Activated CD8-positive, alpha-beta memory T cell treated with anti-CD3 and anti-CD28 coated beads, Interleukin-2, amount 50 U/mL, for 1 hour (primary cell): ENCODE measurements at regions not wholly inside any gene's neighbourhood (a gene's known extent, or its start where the extent isn't known, plus 50 kb on each side); places are given as distances from the start of the nearest gene placed in this dataset.

ENCODE experiments used
- DNase-seq: peaks from one replicate; pipeline ENCODE4 v3.0.0-alpha.2; 2020; ENCODE audit errors: extremely low read depth

DNA sequence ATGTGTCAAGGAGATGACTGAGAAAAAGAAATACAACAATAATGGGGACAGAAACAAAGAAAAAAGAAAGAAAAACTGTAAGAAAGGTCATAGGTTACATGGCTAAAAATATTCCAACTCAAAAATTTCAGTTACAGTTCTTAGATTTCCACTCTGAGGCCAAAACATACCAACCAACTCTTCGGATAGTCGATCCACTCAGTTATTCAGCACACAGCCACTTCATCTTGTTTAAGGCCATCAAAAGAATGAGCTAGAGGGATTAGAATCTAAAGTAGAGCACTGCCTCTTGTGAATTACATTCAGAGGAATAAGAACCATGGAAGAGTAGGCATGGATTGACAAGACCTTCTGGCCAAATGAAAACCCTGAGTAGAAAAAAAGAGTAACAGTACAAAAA, 277.0 kb downstream of the MRPL39 start:
- DNase-seq = no peak

DNA sequence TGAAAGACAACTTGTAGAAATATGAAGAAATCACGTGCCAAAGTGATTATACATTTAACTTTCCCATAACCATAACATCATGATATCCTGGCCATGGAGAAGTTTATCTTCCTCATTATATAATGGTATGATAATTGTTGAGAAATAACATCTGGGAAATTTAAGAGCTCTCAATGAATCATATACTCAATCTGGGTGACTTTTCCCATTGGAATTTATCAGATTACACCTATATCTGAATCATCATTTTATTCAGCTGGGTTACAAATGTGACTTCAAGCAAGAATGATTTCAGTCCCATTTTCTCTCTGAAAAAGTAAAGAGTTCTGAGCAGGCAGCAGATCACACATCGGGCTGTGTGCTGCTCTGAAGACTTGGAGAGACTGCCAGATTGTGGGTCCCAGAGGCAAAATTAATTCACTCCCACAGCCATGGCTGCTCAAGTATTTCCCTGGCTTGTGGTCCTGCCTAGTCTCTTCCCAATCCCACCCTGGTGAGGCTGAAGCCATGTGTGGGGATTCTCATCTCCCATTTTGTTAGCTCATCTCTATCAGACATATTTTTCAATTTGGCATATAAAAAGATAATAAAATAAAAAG, 278.0 kb downstream of the MRPL39 start:
- no peak for DNase-seq

DNA sequence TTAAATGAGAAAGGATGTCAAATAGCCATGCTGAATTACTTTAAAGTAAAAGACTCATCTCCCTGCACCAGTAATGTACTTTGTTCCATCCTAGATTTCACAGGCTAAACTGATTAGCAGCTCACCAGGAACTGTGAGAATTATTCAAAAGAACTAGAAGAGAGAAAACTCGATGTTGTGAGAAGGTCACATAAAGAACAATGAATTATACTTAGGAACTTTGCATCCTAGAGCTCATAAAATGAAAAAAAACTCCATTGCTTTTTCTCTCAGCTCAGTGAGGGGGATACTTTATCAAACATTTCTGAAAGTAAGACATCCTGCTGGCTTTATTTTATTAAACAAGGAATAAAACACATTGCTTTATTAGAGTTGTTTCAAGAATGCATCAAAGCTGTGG, 278.5 kb downstream of the MRPL39 start:
- DNase-seq = no peak

DNA sequence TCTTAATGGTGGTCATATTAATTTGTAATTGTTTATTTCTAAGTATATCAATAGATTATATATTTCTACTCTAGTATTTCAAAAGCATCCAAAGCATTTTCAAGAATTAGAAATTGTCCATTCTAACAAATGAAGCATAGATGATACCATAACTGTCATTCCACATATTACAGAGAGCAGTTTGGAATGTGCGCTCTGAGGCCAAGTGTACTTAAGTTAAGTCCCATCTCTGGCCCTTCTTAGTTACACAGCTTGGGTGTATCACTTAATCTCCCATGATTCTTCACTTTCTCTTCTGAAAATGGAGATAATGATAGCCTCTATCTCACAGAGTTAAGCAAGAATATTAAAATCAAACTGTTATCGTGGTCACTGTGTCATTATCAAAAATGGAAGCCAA, 281.1 kb downstream of the MRPL39 start:
- no peak for DNase-seq

DNA sequence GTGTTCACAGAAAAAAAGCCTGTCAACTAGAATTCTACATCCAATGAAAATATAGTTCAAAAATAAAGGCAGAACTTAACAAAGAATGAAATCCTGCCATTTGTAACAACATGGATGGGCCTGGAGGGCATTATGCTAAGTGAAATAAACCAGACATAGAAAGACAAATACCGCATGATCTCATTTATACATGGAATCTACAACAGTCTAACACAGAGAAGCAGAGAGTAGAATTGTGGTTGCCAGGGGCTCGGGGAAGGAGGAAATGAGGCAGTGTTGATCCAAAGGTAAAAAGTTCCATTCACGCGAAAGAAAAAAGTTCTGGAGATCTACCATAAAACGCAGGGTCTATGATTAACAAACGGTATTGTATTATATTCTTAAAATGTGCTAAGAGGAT, 282.6 kb downstream of the MRPL39 start:
- no peak for DNase-seq

DNA sequence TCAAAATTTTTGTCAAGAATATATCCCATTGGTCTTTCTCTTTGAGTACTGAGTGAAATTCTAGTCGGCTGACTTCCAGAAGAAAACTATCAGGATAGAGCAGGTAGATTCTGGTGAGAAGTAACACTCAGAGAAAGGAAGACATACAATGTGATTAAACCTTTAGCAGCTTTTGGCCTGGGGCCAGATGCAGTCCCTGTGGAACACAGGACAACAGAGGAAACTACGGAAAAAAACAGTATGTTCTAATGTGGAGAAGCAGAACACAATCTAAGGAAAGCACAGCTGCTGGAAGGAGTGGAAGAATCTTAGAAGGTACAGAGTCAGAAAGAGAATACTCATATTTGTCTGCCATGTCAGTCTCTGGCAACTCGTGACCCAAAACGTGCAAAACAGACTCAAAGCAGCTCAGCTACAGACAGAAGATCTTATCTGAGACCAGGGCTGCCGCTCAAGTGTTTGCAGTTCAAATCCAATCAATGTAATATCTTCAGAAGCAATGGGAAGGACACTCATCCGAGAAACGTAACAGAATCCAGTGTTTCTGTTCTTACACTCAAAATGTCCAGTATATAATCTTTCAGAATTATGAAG, 283.8 kb downstream of the MRPL39 start:
- no peak for DNase-seq

DNA sequence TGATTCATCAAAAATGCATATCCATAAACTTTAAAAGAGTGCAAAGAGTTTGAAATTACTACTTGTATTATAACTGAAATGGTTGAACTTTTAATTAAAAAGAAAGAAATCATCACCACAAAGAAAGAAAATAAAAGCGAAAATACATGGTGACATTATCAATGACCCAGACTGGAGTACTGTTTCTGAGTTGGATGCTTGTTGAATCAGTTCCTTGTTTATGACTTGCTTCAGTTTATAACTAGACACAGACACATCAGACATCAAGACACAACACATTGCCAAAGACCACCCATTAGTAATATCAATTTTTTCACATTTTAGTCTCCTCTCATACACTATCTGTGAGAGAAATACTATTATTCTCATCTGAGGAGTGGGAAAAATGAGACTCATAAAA, 293.0 kb downstream of the MRPL39 start:
- no peak for DNase-seq

DNA sequence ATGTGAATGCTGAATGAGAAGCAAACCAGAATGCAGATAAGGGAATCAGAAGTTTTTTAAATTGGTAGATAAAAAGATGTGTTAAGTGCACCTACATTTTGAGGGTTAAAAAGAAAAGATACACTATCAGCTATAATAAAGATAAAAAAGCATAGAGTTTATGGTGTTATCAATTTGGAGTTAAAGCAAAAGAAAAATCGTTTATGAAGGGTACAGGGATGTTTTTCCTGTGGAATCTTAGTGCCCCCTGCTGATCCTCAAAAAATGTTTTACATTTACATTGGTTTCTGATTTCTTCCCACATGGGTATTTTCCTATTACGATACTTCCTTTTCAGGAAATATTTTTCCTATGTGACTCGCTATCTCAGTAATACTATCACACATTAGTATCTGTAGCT, 293.5 kb downstream of the MRPL39 start:
- no peak for DNase-seq

DNA sequence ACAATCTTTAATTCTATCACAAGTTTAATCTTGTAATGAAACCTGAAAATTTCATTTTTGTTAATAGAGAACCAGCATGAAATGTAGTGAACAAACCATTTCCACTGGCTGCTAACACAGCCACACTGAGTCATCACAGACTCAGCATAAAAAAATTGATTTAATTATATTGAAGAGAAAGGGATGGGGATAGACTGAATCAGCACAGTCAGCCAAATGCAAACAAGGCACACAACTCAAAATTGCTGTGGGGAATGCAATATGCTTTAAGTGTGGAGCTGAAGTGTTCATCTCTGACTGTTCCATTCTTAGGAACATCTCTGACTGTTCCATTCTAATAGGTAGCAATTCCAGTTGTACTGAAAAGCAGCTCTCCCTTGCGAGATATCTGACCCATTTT, 299.8 kb downstream of the MRPL39 start:
- no peak for DNase-seq

DNA sequence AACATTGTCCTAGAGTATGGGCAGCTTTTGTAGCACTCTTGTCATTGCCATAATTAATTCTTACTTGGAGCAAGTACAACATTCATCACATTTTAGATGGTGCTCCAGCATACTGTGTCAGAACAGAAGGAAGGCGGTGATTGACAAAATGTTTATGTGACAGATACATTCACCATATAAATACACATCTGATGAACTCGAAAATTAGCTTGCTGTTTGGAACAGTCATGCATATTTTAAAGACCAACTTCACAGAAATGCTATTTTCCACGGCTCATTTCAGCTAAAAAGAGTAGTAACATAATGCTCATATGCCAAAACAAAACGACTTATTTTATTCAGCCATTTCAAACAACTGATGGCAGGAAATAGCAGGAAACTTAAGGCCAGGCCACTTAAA, 302.7 kb downstream of the MRPL39 start:
- no peak for DNase-seq

DNA sequence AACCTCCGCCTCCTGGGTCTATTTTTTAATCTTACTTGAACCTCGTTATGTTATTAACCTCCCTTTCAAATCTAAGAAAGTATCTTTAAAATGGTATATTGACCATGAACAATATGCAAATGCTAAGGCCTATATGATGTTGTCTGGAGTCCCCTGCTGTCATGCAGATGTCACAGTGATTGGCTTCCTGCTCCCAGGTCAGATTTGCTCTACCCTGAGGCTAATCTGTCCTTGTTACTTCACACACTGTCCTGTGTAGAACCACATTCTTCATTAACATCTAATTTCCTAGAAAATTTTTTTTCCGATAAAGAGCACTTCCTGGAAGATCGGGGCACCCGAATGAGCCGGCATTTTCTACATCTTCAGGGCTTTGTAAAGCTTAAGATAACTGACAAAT, 306.6 kb downstream of the MRPL39 start:
- no peak for DNase-seq

DNA sequence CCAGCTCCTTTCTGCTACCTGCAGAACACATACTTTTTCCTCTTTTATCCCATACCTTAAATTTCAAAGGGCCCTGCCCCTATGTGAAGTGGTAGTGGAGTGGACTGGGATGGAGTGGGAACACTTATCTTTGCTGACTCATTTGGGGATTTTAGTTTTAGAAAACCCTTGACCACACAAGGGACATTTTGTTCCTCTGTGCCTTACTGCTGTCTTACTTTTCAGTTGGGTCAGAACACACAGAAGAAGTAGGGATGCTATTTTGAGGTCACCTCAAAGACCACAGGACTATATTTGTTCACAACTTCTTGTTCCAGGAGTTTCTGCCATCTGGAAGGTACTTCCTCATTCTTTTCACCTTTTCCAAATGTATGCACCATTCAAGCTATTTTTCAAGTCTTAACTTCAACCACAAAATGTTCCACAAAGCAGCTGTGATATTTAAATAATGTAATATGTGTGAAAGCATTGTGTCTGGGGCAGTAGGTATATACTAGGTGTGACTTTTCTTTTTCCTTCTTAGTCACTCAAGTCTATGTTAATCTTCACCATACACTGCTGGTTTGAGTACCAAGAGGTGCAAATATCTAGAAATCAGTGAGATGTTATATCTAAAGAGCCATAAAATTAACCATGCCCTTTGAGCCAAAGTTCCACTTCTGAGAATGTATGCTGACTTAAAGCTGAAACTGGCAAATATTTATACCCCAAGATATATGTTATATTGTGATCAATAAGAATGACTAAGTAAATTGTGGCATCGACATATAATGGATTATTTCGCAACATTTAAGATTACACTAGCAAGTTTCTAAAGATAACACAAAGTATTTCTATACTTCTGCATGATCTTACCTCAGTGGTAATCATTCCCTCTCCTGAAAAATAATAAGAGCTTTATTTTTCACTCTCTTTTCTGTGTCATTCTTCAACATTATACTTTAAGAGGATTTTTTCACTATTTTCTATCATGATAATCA, 308.5 kb downstream of the MRPL39 start:
- no peak for DNase-seq

DNA sequence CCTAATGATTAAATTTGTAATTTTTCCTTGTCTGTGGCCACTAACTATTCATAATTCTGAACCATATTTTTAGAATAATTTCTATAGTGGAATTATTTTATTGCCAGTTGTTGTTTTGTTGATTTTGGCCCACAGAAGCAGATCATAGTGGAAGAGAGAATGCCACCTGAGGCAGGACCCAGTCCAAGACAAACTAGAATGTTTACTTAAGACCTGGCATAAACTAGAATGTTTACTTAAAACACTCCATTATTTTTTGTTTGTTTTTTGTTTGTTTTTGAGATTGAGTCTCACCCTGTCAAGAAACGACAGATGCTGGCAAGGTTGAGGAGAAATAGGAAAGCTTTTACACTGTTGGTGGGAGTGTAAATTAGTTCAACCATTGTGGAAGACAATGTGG, 310.2 kb downstream of the MRPL39 start:
- DNase-seq = no peak

DNA sequence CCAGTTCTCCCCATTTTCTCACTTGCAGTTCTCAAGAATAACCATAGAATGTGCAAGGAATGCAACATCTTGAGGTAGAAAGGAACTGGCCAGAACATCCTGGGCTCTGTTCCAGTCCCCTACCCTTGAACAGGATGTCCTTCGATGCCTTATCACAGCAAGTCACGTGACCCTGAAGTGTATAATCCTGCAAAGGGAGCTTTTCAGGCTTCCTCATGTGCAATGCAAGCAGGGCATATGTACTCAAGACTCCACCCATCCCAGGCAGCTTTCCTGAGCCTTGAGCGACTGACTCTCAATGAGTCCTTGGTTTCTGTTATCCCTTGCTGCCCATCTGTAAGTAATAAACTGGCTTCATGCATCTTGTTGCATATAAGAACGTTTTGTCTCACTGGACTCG, 311.0 kb downstream of the MRPL39 start:
- DNase-seq = no peak

DNA sequence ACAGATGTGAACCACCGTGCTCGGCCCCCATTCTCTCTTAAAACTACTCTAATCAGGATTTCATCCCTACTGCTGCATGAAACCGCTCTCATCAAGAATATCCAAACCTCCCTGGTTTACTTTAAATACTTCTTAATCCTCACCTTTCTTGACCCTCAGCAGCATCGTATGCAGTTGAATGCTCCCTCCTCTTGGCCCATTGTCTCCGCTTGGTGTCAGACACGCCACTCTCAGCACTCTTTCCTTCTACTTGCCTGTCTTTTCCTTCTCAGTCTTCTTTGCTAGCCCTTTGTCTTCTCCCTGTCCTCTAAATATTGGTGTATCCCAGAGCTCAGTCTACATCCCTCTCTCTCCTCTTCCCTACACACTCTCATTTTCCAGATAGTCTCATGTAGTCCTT, 314.9 kb downstream of the MRPL39 start:
- DNase-seq = no peak

DNA sequence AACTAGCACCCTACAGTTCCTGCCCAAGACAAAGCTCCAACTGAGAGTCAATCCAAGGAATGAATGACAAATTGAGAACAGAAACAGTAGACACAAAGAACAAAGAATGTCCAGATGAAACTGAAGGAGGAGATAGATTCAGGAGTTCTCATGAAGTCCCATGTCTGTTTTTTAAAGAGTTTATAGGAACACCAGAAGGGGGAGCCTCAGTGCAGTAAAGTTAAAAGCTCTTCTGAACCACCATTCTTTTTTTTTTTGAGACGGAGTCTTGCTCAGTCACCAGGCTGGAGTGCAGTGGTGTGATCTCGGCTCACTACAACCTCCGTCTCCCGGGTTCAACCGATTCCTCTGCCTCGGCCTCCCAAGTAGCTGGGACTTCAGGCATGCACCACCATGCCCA, 323.6 kb downstream of the MRPL39 start:
- no peak for DNase-seq

DNA sequence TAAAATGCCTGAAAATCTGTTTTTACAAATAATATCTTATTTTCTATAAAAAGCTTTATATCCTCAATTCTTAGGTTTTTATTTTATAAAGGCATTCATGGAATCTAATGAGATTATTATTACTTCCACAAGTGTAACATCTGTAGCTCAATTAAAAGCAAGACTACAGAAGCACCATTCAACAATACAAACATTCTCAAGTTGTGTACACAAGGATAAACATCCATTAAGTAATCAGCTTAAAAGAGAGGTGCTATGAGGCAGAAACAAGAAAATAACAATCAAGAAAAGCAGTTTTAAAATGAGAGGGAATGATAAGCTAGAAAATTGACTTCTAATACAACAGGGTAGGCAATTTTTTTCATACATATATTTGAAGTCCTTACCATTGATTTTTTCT, 326.1 kb downstream of the MRPL39 start:
- no peak for DNase-seq

DNA sequence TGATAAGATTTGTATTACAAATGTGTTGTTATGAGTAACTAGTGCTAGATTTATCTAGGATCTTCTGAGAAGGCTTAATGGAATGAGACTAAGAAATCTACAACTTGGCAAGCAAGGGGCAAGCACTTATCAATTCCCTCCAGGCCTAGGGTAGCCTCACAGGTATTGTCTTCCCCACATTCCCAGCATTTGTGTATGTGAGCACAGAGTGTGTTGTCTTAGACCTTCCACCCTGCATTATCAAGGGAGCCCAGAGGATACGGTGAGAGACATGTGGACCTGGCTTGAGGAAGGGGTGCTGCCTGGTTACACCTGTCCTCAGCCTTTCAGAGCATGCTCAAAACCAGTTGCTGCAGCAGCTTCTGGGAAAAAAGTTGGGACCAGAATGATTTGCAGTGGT, 327.2 kb downstream of the MRPL39 start:
- no peak for DNase-seq

DNA sequence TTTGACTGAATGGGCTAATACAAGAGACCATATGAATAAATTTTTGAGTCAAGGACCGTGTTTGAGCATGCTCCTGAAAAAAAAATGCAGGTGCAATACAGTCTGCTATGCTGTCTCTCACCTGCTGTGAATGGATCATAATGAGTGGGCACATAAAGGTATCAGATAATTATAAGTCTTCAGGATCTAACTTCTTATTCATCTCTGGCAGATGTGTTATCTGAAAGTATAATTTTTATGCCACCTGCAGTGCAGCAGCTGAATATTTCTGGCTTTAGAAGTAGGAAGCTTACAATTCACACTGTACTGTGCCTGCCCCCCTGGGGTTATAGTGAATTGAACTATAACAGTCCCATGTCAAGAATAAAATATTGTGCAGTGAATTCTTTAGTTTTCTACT, 333.3 kb downstream of the MRPL39 start:
- DNase-seq = no peak

DNA sequence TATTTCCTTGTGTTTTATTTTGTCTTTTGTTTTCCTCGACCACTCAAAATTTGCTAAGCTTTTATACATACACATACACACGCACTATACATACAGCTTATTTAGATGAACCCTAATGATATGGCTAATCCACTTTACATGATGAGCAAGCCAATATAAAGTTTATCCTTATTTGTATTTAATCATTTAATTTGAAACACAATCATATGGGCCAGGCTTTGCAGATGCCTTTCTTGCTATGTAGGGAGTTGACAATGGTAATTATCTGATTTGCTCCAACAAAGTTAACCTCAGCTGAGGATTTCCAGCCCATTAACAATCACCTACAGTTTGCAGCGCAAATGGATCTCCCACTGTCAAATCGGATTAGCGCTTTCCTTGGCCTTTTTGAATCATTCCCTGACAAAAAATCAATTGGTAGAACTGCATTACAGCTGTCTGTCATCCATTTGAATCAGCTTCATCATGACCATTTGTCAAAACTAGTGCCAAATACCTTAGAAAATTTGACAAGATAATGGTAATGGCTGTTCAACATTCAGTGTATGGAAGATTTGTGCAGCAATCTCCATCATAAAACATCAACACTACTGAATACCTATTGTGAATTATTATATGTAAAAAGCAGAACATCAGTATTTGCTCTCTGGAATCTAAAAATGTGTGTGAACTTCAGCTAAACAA, 352.6 kb downstream of the MRPL39 start:
- no peak for DNase-seq

DNA sequence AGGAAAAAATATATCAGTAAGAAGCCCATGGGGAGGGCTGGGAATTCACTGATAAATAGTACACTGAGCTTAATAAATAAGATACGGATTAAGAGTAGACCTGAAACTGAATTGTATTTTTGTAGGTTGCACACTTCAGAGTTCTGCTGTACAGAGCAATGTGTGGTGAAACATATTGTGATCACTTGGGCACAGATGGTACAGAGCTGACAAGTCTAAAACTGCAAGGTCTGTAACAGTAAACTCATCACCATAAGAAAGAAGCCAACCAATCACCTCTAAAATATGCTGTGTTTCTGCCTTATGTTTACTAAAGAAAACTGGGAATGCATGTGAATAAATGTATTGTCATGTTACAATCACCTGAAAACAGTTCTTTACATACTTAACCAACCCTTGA, 360.7 kb downstream of the MRPL39 start:
- DNase-seq = no peak

DNA sequence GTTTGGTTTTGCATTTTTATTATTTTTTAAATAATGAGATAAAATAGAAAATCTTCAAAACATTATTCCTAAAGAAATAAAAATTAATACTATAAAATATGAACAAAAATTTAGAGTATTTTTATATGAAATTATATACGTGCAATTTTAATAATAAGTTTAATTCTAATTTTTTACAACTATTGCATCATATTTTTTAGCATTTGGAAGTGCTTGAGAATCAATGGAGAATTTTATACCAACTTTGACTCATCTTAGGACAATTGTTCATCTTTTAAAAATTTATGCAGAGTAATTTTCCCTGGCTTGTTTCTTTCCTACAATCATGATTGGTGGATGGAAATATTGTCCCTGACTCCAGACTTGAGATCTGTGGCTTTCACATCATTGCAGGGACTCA, 362.5 kb downstream of the MRPL39 start:
- DNase-seq = no peak

DNA sequence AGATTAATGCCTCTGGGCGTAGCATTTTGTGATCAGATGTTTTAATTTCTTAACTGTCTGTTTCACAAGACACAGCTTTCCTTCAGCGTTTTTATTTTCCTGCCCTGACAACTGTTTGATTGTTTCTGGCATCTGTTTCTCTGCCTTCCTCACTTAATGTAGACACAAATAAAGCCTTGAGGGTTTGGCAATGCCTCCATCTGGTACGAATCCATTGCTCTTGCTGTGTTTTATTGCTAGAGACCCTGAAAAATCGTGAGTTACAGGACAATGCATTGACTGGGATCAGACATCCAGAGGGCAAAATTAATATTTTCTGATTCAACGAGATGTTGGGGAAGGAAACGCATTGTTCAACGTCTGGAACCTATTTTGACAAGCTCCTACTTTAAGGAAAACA, 363.5 kb downstream of the MRPL39 start:
- no peak for DNase-seq
